Forelimb muscle (tissue), 1 donor: ENCODE measurements at regions not wholly inside any gene's neighbourhood (a gene's known extent, or its start where the extent isn't known, plus 50 kb on each side); places are given as distances from the start of the nearest gene placed in this dataset.

Experiments
- DNase-seq: peaks from one replicate; pipeline ENCODE4 v3.0.0-alpha.2; 2013; ENCODE audit warnings: low read depth

DNA sequence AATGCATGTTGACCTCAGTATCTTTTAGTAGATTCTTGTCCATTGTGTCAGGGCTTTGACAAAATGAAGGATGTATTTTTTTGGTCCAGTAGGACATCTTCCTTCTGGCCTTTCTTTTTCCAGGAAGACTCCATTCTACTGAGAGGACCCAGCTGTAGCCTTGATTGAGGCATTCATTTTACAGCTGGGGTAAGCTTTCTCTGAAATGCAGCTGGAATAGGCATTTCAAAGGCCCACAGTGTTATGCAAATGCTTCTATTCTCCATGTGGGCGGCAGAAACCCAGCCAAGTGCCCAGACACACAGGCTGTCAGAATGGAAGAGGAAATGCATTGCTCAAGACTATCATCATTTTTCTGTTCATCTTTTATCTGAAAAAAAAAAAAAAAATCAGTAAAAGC lies 629.0 kb upstream of the CDH8 start:
- DNase-seq, result no peak

DNA sequence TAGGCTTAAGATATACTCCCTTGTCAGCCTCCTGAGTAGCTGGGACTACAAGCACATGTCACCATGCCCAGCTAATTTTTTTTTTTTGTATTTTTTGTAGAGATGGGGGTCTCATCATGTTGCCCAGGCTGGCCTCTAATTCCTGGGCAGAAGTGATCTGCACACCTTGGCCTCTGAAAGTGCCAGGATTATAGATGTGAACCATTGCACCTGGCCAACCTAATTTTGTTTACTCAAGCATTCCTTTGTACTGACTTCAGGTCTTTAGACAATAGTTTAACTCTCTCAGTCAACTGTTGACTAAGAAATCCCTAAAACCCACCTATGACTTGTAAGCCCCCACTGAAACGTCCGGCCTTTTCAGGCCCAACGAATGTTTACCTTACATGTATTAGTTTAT lies 628.3 kb upstream of the CDH8 start:
- no peak for DNase-seq

DNA sequence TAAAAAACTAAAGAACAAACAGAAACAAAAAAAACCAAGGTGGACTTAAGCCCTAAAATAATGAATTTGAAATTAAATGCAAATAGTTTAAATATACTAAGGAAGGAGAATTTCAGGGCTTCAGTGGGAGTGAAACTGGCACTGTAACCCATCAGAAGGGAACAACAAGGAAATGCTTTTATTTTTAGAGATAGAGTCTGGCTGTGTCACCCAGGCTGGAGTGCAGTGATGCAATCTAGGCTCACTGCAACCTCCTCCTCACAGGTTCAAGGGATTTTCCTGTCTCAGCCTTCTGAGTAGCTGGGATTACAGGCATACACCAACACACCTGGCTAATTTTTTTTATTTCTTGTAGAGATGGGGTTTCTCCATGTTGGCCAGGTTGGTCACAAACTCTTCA lies 625.2 kb upstream of the CDH8 start:
- DNase-seq, result no peak

DNA sequence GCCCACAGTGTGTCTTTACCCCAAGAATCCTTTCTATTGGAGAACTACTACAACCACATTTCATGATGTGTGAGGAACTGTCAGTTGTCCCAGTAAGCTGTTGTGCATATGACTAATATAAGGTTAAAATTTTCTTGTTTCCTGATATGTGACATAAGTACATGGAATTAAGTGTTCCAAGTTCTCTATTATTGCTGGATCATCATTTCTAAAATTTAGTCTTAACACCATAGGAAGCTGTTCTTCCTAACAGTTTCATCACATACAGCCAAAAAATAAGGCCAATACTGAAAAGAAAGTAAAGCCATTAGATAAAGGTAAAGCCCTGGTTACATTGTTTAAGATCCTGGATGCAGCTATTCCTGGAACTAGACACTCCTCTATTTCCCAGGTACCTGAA lies 620.9 kb upstream of the CDH8 start:
- DNase-seq, result no peak

DNA sequence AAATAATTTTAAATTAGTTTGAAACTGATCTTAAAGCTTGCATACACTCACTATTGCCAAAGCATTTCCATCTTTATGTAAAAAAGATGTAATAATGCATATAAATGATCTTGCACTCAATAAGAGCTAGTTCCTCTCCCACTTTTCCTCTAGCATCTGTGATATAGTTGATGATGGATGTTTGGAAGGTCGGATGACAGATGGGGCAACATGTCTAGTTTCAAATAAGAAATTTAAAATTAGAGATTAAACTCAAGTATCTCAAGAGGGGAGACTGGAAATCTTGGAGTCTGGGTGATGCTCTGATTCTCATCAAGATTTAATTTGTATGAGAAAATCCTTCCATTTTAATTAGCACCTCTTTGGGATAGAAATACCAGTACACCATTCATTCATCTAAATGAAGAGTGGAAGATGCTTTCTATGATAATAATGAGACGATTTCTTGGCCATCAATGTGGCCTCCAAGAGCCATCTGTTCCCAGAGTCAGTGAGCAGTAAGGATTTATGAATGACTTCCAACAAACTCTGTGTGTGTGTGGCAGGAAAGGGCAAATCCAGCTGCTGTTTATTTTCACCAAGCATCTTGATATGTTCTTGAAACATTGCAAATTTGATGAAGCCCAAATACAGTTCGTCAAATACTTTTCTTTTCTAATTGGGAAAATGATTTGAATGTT lies 616.3 kb upstream of the CDH8 start:
- DNase-seq, result no peak

DNA sequence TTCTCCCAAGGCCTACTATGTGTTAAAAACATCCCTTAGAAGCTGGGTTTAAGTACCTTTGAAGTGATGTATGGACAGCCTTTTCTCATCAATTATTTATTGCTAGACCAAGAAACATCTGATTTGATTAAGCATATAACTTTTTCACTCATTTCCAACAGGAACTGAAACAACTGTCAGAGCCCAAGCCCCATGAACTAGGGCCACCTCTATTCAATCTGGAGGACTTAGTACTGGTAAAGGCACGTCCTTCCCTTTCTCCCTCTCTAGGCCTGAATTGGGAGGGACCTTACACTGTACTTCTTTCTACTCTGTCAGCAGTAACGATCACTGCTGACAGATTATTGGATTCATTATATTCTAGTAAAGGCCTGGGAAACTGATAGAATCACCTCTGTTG lies 612.0 kb upstream of the CDH8 start:
- DNase-seq, result no peak

DNA sequence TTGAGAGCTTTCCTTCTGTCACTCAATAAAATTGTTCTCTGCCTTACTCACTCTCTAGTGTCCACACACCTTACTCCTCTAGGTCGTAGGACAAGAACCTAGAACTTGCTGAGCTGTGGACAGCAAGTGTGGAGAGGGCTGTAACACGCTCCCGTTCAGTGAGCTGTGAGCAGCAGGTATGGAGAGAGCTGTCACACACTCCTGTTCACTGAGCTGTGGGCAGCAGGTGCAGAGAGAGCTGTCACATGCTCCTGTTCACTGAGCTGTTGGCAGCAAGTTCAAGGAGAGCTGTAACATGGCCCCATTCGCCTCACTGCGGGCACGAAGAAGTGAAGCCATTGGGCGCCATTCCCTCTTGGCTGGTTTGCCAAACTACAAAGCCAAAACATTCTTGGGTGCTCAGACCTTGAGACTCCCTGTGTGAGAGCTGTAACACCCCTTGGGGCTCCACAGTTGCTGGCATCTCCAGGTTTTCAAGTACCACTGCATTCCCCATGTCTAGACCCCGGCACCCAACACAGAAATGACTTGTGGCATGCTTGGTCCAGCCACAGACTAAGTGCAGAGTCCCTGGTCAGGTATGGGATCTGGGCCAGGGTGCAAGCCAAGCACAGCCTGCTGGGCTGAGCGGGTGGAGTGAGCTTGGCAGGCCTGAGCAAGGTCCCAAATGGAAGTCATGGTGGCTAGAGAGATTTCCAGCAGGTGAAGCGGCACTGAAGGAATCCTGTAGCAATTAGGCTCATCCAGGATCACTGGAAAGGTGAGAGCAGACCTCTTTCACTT lies 608.0 kb upstream of the CDH8 start:
- no peak for DNase-seq

DNA sequence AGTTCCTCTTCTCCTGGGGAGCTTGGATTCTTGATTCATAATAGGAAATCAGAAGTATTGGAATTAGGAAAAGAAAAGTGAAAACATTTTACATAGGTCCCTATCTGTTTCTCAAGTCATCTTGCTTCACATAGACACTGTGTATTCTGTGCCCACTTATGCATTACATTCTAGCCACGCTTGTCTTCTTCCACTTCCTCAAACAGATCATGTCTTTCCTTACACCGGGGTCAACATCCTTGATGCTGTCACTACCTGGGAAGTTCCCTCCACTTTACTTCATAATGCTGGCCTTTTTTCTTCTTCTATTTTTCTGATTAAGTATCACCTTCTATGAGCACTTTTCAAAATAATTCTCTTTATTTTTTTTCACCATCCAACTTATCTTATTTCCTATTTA lies 606.4 kb upstream of the CDH8 start:
- no peak for DNase-seq

DNA sequence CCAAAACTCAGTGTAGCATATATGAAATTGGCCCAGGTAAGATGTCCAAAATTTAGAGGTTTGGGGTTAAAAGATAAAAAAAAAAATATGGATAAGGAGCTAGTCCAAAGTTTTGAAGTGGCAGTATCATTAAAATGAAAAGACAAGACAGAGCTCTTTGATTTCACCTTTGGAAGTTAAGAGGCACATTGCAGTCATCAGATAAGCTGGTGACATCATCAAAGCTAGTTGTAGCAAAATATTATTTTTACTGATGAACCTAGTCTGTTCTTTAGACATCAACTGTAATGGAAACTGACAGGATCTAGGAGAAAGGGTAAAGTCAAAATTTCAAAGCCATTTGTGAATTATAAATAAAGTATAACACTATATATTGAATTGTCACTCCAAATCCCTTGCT lies 603.7 kb upstream of the CDH8 start:
- no peak for DNase-seq

DNA sequence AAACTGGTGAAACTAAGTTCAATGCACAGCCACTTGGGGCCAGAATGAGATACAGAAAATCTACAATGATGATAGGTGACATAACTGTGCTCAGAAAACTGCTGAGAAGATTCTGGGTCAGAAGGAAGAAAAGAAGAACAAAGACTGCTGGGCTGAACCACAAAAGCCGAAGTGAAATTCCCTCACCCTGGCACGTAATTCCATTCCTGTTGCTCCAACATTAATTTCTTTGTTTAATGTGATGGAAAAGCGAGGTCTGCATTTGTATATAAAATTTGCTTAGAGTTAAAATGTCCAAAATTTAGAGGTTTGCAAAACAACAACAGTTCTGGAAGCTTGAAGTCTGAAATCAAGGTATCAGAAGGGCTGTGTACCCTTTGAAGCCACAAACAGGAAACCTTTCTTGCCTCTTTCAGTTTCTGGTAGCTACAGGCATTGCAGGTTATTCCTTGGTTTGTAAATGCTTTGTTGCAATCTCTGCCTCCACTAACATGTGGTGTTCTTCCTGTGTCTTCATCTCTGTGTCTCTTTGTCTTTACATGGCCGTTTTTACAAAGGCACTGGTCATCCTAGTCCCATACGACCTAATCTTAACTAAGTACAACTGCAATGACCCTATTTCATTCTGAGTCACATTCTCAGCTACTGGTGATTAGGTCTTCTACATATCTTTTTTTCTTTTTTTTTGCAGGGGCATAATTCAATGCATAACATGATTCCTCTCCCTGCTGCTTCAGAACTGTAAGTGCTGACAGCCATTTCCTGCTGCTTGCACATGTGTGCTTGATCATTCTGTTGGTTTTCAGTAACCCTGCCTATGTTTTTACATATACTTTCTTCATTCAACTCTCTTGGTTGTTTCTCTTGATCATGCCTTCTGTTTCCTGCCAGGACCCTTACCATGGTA lies 603.0 kb upstream of the CDH8 start:
- DNase-seq, result no peak

DNA sequence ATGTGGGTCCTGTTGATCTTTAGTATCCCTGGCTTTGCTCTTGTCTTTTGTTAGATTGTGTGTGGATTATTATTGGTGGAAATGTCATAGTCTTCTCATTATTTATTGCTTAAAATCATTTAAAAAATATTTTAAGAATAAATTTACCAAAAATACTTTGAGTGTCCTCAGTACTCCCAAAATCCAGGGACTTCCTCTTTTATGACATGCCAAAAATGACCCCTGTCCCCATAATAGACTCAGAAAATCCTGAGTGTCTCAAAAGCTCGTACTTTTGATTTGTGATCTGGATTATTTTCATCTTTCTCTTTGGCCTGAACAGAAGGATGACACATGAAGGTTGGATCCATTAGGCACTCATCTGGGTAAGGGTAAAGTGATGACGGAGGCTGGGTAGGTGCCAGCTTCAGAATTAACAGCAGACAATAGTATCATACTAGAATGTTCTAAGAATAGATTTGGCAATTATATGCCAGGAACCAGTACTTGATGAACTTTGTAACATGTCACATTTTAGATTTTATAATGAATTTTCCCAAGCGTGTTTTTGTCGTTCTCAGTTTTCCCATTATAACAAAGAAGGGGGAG lies 602.2 kb upstream of the CDH8 start:
- no peak for DNase-seq

DNA sequence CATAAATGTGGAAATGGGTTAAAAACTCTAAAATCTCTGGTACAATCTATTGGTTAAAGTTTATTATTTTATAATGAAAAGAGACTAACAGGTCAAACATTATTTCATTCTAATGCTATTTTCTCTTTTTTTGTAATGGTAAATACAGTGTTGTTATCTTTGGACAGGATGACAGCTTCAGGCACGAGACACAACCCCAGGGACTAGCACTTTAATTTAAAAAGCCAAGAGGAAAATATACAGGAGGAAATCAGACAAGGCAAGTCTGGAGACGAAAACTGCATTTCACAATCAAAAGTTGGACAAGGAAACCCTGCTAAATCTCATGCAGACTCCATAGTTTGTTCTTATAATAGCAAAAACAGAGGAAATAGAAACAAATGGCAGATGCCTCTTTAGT lies 589.1 kb upstream of the CDH8 start:
- DNase-seq, result peak; percentile 49

DNA sequence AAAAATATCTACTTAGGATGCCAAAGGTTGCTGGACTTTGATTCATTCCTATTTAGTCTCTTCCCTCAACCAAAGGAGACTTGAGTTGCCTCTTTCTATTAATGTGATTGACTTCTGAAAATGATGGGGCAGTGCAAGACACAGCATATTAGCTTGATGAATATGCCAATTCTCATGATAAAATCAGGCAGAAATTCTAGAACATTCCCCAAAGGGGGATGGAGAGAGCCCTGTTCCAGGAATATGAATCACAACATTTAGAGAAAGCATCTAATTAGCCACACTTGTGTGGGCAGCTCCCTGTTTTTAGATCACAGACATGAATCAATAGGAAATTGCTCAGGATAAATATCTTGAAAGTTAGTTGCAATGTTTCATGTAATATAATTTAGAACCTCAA lies 584.0 kb upstream of the CDH8 start:
- no peak for DNase-seq

DNA sequence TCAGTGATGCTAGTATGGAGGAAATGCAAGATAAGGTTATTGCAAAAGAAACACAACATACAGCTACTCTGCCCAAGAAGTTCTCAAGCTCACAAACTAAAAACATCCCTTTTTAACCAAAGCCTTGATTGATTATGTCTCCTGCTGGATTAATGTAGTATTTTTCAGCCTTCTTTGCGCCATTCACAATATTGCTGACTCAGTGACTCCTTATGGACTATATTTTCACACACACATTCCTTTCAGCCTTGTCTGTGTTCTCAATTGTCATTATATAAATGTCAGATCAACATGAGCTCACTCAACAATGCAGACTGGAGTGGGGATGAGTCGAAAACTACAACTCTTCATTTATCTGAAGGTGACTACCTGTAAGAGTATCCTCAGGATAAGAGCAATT lies 579.3 kb upstream of the CDH8 start:
- no peak for DNase-seq

DNA sequence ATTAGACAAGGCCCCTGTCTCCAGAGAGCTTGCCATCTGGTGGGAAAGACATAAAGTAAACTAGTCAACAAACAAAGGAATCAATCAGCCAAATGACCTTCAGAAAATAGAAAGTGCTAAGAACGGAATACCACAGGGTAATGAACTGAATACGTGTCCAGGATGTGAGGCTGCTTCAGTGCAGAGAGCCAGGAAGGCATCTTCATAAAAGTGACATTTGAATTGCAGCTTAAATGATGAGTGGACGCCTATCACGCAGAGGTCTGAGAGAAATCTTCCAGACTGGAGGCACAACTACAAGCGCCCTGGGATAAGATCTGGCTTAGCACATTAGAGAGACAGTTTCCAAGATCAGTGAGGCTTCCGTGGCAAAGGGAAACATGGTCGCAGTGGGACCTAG lies 574.1 kb upstream of the CDH8 start:
- DNase-seq, result no peak

DNA sequence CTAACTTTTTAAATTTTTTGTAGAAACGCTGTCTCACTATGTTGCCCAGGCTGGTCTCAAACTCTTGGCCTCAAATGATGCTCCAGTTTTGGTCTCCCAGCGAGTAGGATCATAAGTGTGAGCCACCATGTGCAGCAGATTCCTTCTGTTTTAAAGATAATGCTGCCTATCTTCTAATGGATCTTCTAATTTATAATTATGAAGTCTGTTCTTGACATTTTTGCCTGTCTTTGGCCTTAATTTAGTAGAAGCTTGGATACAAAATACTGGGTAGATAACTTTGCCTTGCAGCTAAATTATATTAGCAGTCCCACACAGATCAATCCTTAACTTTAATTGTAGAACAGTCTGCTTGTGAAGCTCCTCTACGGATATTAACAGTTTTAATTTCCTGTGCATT lies 566.6 kb upstream of the CDH8 start:
- DNase-seq, result no peak

DNA sequence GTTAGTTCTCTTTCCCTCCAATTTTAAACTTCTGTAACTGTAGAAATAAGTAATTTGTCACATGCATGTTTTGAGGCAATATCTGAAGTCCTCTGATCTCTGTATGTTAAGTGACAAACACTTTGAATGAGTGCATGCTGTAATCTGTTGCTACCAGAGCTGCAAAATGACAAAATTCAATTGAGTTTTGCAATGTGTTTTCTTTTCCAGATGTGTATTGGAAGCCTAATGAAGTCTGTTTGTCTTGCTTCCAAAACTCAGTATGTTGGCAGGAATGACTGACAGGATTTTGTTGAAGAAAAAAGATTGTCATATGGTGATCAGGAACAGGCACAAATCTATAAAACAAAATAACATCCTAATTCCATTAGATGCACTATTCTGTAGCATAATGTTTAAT lies 561.6 kb upstream of the CDH8 start:
- no peak for DNase-seq

DNA sequence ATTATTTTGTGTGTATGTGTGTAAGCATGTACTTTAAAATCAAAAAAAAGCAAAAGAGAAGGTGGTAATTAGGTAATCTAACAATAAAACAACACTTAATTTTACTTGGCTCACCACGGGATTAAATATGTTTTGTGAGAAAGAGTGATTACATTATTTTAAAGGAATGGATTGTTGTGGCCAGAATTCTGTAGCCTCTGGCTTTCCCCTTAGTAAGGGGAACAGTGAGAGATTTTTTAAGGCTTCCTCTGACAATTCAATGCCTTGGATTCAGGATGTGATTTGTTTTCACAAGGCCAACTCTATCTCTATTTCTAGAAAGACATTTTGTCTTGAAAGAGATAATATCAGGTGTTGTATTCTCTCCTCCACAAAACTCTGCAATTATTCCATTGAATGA lies 560.3 kb upstream of the CDH8 start:
- DNase-seq, result no peak

DNA sequence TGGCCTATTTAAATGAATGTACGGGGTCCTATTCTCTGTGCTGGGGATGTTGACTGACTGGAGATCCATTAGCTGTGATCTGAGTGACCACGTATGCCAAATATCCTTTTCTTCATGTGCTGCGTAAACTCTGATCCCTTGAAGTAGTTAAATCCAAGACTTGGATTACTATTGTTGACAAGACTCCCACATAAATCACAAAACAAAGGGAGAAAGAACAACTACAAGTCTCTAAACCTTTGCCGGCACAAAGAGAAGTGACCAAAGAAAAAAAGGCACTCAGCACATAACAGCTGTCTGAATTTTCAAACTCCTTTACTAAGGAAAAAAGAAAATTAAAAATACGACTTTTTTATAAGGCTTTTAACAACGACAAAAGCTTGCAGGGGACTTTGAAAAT lies 559.9 kb upstream of the CDH8 start:
- no peak for DNase-seq

DNA sequence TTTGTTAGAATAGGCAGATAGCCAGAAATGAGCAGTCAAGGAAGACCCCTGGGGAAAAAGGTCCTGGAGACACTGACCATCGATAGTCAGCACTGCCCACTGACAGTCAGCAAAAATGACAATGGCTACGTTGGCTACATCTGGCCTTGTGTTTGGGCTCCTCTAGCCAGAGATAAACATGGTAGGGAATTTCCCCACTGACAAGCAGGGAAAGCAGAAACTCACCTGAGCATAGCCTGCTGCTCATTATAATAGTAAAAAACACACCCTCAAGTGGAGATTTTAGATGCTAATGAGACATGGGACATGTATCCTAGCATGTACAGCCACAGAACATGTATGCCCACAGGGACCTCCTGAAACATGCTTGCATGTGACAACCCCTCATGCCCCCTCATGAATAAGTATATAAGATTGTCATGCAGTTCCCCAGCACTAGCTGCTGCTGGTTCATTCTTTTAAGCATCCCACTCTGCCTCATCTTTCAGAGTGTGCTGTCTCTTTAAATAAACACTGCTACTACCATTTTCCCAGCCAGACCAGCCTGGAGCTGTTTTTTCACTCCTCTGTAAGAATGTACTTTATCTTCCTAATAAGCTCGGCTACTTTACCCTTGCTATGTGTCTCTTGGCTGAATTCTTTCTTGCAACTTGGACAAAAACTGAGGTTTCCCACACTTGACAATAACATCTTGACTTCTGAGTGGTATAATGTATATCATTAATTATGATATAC lies 550.1 kb upstream of the CDH8 start:
- DNase-seq, result no peak

DNA sequence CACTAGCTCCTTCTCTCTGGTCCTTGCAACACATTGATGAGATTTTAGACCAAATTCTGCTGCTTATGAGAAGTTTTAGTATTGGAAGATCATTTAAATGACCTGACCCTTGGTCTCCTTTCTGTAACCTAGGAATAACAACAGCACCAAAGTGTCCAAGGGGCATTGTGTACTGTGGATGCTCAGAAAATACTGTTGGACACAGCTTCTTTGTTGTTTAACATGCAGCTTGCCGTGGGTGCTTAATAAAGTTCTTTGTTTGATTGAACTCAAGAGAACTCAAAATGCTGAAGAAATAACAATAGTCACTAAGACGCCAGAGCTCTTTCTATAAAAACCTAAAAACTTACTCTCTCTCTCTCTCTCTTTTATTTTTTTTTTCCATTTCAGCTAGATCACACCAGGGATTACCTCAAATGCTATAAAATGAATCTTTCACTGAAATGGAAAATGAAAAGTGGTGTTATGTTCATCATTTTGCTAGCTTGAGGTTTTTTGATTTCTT lies 548.9 kb upstream of the CDH8 start:
- DNase-seq, result no peak
